ENCODE measurements at regions not wholly inside any gene's neighbourhood (a gene's known extent, or its start where the extent isn't known, plus 50 kb on each side); places are given as distances from the start of the nearest gene placed in this dataset.

DNA sequence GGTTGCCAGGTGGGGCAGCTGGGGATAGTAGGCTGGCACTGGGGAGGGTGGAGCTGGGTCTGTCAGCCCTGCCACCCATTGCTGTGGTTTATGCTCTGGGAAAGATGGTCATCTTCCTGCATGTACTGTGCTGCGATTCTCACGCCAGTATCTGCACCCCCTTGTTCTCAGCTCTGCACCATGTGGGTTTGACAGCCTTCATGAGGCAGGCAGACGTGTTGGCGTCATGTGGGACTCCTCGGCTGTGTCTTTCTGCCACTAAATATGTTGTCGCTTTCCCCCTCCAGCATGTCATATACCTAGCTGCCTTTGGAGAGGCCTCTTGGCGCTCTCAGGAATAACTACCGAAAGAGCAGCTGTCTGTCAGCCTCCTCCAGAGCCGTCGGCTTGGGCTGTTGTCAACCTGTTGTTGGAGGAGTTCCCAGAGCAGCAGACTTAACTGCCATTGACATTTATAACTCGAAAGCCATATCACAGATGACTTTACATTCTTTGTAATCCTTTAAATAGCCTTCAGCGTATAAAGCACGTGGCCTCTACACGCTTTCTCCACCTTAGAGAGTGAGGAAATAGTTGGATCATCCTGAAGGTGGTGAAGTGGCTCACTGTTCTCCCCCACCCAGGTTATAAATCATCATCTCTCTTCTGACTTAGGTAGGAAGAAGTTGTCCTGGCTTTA is 80.4 kb upstream of the MGAT5 start:
- TF ChIP-seq CTCF (IDR thresholded peaks at IDR 0.05; ENCODE audit: low read depth, low read length): no peak
- TF ChIP-seq EZH2phosphoT487 (IDR thresholded peaks at IDR 0.05; ENCODE audit: low read depth): no peak

Data from OCI-LY3 (cell line).